MCF 10A (cell line): ENCODE measurements at regions not wholly inside any gene's neighbourhood (a gene's known extent, or its start where the extent isn't known, plus 50 kb on each side); places are given as distances from the start of the nearest gene placed in this dataset.

ENCODE experiments used
- BruUV-seq: library from RNA; stranded (reverse); fragments of 400-500 nt; replicated peaks from 2 replicates; lab custom pipeline; 2021; lab: Mats Ljungman, UMichigan
- CTCF ChIA-PET: fragments of 300-600 bp; sonication (Branson Sonifier 250); formaldehyde crosslinking; extraction: SDS; loops from one replicate; lab custom pipeline; 2021; ENCODE audit warnings: antibody characterized with exemption, inconsistent platforms; lab: Yijun Ruan, JAX
- POLR2A ChIA-PET: fragments of 300-600, 350-650 bp; sonication (Branson Sonifier 250); formaldehyde crosslinking; extraction: SDS; loops from one replicate; lab custom pipeline; 2020; ENCODE audit warnings: antibody characterized with exemption, inconsistent platforms; lab: Yijun Ruan, JAX
- DNase-seq: peaks from one replicate; pipeline ENCODE4 v3.0.0-alpha.2; 2018; ENCODE audit not compliant: unreplicated experiment
- H3K27ac Mint-ChIP-seq: one replicate; pipeline ENCODE4 v1.8.0; 2022; ENCODE audit warnings: mild to moderate bottlenecking, low read depth, mixed read lengths; ENCODE audit not compliant: unreplicated experiment
- H3K27me3 Mint-ChIP-seq: one replicate; pipeline ENCODE4 v1.8.0; 2022; ENCODE audit warnings: mixed read lengths; ENCODE audit not compliant: insufficient read depth, unreplicated experiment
- H3K36me3 Mint-ChIP-seq: one replicate; pipeline ENCODE4 v1.8.0; 2022; ENCODE audit warnings: mild to moderate bottlenecking, moderate library complexity, mixed read lengths; ENCODE audit not compliant: insufficient read depth, unreplicated experiment
- H3K4me1 Mint-ChIP-seq: one replicate; pipeline ENCODE4 v1.8.0; 2022; ENCODE audit warnings: mixed read lengths; ENCODE audit not compliant: insufficient read depth, unreplicated experiment
- H3K4me3 Mint-ChIP-seq: one replicate; pipeline ENCODE4 v1.8.0; 2022; ENCODE audit warnings: mild to moderate bottlenecking, moderate library complexity, mixed read lengths; ENCODE audit not compliant: unreplicated experiment
- H3K9me3 Mint-ChIP-seq: one replicate; pipeline ENCODE4 v1.8.0; 2022; ENCODE audit warnings: mixed read lengths; ENCODE audit not compliant: unreplicated experiment
- CTCF ChIP-seq: fragments of 200-600 bp; IDR thresholded peaks from one replicate; pipeline ENCODE4 v1.8.0; 2022; ENCODE audit warnings: antibody characterized with exemption, mild to moderate bottlenecking; ENCODE audit not compliant: unreplicated experiment
- intact Hi-C: fragments of 100-400 bp; cut with micrococcal nuclease; formaldehyde crosslinking; loops from 2 replicates; pipeline ENCODE4 v1.14.1; 2022

GRCh38 chr1:57683037-57683942, 259.4 kb upstream of the DAB1 start:
- POLR2A ChIA-PET: no interaction called here
- CTCF ChIA-PET: no interaction called here
- Mint-ChIP-seq H3K4me3 (no peak overlapping the region), H3K27ac (no peak overlapping the region), H3K9me3 (peaks cover 7% of the 10 kb centered on the region), H3K4me1 (no peaks in the 10 kb centered on the region), H3K36me3 (no peaks in the 10 kb centered on the region), H3K27me3 (no peaks in the 10 kb centered on the region)
- DNase-seq: no peak
- no peak for TF ChIP-seq CTCF
- intact Hi-C loops: no loop called here
- no TSS peak for BruUV-seq

DNA sequence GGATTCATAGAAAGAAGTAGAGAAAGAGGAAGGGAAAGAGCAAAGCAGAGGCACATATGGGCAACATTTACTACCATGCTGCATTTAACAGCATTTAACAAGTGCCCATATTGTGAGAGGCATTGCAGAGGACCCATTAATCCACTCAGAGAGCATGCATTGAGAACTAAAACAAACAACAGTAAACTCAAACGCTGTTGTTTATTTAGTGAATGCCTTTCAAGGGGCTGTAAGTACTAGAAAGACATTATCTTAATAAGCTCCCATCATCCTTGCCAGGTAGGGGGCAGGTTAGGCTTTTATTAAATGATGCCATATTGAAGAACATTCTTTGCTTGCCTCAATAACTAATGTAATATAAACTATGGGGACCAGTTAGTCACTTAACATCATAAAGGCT, 254.3 kb upstream of the DAB1 start:
- no peak for TF ChIP-seq CTCF
- Mint-ChIP-seq H3K9me3 (peaks cover 7% of the 10 kb centered on the region), H3K27me3 (no peaks in the 10 kb centered on the region), H3K4me3 (no peak overlapping the region), H3K36me3 (no peaks in the 10 kb centered on the region), H3K27ac (no peak overlapping the region), H3K4me1 (no peaks in the 10 kb centered on the region)
- DNase-seq: no peak
- CTCF ChIA-PET: no interaction called here
- BruUV-seq: no TSS peak
- intact Hi-C loops: no loop called here
- POLR2A ChIA-PET: no interaction called here

- ChIA-PET POLR2A (no interaction called here), CTCF (no interaction called here)
- intact Hi-C loops: no loop called here
These were observed 251.9 kb upstream of the DAB1 start for GRCh38 chr1:57675776-57676175.

More at GRCh38 chr1:57675776-57676175, 251.9 kb upstream of the DAB1 start:
- TF ChIP-seq CTCF: no peak
- H3K27ac Mint-ChIP-seq: no peak overlapping the region
- no peaks in the 10 kb centered on the region for H3K4me1 Mint-ChIP-seq
- BruUV-seq: no TSS peak
- DNase-seq: no peak
- H3K27me3 Mint-ChIP-seq: no peaks in the 10 kb centered on the region
- H3K9me3 Mint-ChIP-seq: no peaks in the 10 kb centered on the region
- H3K4me3 Mint-ChIP-seq: no peak overlapping the region
- H3K36me3 Mint-ChIP-seq: no peaks in the 10 kb centered on the region
